Retinal pigment epithelial cell (primary cell): ENCODE measurements at regions not wholly inside any gene's neighbourhood (a gene's known extent, or its start where the extent isn't known, plus 50 kb on each side); places are given as distances from the start of the nearest gene placed in this dataset.

ENCODE experiments used
- DNase-seq: peaks from one replicate; pipeline ENCODE4 v3.0.0-alpha.2; 2010; ENCODE audit warnings: low read depth
- H3K4me3 ChIP-seq: 2 replicates; pipeline ENCODE4 v1.5.1; 2011; ENCODE audit warnings: mild to moderate bottlenecking, low read length, control low read depth, moderate library complexity
- TF ChIP-seq, protein P1 (sequence below): conservative IDR thresholded peaks from 2 replicates; pipeline ENCODE4 v1.5.1; 2011; ENCODE audit warnings: low read depth, low read length, control low read depth, inconsistent platforms

DNA sequence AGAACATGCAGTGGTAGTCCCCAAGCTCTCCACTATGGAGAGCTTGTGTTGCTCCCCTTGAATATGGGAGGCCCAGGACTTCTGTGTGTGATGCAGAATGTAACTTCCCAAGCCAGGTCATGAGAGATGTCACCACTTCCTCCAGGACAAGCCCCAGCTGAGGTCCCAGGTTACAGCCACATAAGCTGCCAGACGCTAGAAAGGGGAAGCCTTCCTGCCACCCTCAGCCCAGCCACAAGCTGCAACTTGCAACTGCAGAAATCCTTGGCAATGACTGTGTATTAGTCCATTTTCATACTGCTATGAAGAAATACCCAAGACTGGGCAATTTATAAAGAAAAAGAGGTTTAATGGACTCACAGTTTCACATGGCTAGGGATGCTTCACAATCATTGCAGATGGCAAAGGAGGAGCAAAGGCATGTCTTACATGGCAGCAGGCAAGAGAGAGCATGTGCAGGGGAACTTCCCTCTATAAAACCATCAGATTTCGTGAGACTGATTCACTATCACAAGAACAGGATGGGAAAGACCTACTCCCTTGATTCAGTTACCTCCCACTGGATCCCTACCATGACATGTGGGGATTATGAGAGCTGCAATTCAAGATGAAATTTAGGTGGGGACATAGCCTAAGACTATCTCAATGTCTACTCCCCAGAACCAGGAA, 91.5 kb upstream of the DHX15 start:
- TF ChIP-seq, protein P1, sequence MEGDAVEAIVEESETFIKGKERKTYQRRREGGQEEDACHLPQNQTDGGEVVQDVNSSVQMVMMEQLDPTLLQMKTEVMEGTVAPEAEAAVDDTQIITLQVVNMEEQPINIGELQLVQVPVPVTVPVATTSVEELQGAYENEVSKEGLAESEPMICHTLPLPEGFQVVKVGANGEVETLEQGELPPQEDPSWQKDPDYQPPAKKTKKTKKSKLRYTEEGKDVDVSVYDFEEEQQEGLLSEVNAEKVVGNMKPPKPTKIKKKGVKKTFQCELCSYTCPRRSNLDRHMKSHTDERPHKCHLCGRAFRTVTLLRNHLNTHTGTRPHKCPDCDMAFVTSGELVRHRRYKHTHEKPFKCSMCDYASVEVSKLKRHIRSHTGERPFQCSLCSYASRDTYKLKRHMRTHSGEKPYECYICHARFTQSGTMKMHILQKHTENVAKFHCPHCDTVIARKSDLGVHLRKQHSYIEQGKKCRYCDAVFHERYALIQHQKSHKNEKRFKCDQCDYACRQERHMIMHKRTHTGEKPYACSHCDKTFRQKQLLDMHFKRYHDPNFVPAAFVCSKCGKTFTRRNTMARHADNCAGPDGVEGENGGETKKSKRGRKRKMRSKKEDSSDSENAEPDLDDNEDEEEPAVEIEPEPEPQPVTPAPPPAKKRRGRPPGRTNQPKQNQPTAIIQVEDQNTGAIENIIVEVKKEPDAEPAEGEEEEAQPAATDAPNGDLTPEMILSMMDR, result no peak
- DNase-seq, result no peak
- H3K4me3 ChIP-seq, result no peak overlapping the region

DNA sequence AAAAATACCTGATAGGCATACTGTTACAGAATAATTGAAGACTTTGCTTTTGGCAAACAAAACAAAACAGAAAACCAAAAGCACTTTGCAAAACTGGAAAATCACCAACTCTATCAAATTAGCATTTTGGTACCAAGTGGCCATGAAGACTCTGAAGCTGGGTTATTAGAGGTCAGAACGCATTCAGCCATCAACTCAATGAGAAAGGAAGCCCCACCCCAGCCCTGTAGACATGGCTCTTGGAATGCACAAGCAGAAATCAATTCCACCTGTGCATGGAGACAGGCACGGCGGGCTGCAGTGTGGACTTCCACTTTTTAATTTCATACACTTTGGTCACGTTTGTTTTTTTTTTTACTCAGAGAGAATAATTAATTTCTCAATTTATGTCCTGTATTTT, 93.6 kb upstream of the DHX15 start:
- no peak for DNase-seq
- H3K4me3 ChIP-seq, result no peak overlapping the region
- TF ChIP-seq, protein P1, result no peak

GRCh38 chr4:24680746-24681448, 96.5 kb upstream of the DHX15 start:
- no peak overlapping the region for H3K4me3 ChIP-seq
- TF ChIP-seq, protein P1, result no peak
- no peak for DNase-seq

DNA sequence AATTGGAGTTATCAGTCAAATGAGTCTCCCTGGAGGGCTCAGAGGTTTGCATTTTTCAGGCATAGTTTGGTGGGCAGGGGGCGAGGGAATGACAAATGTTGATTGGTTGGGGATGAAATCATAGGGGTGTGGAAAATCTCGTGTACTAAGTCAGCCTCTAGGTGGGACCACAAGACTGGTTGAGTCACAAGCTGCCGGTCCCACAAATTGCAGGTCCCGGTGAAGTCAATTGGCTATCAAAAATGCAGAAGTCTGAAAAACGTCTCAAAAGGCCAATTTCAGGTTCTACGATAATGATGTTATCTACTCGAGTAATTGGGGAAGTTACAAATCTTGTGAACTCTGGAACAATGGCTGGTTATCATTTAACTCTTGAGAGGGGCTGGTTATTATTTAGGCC, 98.8 kb upstream of the DHX15 start:
- TF ChIP-seq, protein P1, result no peak
- H3K4me3 ChIP-seq, result no peak overlapping the region
- DNase-seq, result no peak

- no peak for DNase-seq
- TF ChIP-seq, protein P1, result peak; percentile 57
- no peak overlapping the region for H3K4me3 ChIP-seq
Measured at GRCh38 chr4:24686866-24687692, 102.7 kb upstream of the DHX15 start.

DNA sequence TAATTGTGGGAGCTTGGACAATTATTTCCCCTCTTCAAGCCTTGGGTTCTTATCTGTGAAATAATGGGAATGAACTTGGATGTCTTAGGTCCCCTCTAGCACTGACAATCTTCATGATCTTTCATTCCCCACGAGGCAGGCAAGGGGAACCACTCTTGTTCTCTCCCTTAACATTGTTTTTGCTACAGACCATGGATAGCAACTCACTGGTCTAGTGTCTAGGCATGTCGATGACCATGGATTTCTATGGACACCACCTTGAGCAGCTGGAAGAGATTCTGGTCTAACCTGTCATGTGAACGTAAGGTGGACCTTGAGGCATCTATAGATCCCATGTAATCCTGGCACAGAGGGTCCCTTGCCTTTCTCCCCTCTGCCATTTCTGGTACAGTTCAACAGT, 104.1 kb upstream of the DHX15 start:
- DNase-seq, result no peak
- no peak overlapping the region for H3K4me3 ChIP-seq
- TF ChIP-seq, protein P1, result no peak

DNA sequence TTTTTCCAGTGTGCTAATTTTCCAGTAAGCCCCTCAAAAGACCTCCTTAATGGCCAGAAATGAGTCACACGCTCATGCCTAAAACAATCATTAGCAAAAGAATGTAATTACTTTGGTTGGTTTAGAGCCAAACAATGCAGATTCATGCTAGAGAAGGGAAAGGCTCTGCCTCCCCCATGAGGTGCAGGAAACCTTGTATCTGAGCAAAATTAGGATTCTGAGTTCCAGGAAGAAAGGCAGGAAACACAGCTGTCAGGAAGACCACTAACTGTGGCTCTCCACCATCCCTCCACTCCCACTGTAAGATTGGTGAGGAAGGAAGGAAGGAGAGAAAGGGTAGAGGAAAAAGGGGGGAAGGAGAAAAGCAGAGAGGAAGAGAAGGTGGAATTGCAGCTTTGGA, 104.9 kb upstream of the DHX15 start:
- no peak overlapping the region for H3K4me3 ChIP-seq
- TF ChIP-seq, protein P1, result peak; percentile 11
- DNase-seq, result peak; percentile 46
